ENCODE measurements at regions not wholly inside any gene's neighbourhood (a gene's known extent, or its start where the extent isn't known, plus 50 kb on each side); places are given as distances from the start of the nearest gene placed in this dataset.
"Not testable (repeated sequence)": the region's sequence is repeated elsewhere in the genome, so short reads cannot be mapped to it uniquely, and the experiment has no call there.

DNA sequence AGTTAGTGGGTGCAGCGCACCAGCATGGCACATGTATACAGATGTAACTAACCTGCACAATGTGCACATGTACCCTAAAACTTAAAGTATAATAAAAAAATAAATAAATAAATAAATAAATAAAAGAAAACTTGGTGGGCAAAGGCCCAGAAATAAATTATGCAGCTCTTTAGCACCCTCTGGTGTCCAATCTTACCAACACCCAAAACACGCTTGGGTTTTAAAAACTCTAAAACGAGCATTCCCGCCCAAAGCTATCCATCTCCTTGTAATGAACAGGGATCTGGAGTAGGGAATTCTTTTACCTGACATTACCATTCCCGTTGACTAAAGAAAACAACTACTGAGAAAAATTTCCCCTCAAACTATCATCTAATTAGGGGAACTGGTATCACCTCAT lies 2005.9 kb upstream of the CELF4 start:
- Histone ChIP-seq H3K36me3 (no peaks in the 10 kb centered on the region), H3K4me1 (peaks cover 0 to 9% (median 4%) of the 10 kb centered on the region in 4 donors), H3K9me3 (no peaks in the 10 kb centered on the region), H3K27ac (no peak overlapping the region), H3K27me3 (no peaks in the 10 kb centered on the region), H3K4me3 (no peak overlapping the region)
- no peak for DNase-seq
- WGBS, 2 donors: 84 to 93% methylated on average over 5 of the region's 5 CpGs
- no peak for TF ChIP-seq EP300 (IDR thresholded peaks at IDR 0.05)
- TF ChIP-seq, protein P1, sequence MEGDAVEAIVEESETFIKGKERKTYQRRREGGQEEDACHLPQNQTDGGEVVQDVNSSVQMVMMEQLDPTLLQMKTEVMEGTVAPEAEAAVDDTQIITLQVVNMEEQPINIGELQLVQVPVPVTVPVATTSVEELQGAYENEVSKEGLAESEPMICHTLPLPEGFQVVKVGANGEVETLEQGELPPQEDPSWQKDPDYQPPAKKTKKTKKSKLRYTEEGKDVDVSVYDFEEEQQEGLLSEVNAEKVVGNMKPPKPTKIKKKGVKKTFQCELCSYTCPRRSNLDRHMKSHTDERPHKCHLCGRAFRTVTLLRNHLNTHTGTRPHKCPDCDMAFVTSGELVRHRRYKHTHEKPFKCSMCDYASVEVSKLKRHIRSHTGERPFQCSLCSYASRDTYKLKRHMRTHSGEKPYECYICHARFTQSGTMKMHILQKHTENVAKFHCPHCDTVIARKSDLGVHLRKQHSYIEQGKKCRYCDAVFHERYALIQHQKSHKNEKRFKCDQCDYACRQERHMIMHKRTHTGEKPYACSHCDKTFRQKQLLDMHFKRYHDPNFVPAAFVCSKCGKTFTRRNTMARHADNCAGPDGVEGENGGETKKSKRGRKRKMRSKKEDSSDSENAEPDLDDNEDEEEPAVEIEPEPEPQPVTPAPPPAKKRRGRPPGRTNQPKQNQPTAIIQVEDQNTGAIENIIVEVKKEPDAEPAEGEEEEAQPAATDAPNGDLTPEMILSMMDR (IDR thresholded peaks at IDR 0.05): peak in 1 of 4 experiments; percentile 24
- intact Hi-C loops (cut with DNase I): no loop called here

DNA sequence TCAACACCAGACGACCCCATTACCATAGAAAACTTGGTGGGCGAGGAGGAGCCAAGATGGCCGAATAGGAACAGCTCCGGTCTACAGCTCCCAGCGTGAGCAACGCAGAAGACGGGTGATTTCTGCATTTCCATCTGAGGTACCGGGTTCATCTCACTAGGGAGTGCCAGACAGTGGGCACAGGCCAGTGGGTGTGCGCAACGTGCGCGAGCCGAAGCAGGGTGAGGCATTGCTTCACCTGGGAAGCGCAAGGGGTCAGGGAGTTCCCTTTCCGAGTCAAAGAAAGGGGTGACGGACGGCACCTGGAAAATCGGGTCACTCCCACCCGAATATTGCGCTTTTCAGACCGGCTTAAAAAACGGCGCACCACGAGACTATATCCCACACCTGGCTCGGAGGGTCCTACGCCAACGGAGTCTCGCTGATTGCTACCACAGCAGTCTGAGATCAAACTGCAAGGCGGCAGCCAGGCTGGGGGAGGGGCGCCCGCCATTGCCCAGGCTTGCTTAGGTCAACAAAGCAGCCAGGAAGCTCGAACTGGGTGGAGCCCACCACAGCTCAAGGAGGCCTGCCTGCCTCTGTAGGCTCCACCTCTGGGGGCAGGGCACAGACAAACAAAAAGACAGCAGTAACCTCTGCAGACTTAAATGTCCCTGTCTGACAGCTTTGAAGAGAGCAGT lies 2000.1 kb upstream of the CELF4 start:
- 88 to 94% methylated on average over 28 to 32 of the region's 32 CpGs for WGBS, 2 donors
- H3K9me3 ChIP-seq; H3K36me3 ChIP-seq; H3K27me3 ChIP-seq; intact Hi-C loops (cut with DNase I); H3K27ac ChIP-seq; H3K4me3 ChIP-seq; DNase-seq; H3K4me1 ChIP-seq: not testable (repeated sequence)

DNA sequence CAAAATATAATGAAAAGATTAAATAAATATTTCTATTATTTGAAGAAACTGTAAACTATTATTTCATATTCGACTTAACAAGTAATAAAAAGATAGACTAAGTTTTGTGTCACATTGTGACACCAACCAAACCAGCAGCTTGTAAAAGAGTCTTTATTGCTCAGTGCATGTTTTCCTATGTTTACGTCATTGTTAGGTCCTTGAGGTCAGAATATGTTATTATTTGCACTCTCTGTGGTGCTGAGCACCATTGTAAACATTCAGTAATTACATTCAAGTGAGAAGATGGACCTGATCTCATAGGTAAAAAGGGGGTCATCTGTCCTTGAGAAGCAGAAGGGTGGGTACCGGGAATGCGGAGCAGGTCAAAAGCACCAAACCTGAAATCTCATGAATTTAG lies 1999.1 kb upstream of the CELF4 start:
- DNase-seq: no peak
- no peak for TF ChIP-seq EP300 (IDR thresholded peaks at IDR 0.05)
- TF ChIP-seq, protein P1 (IDR thresholded peaks at IDR 0.05): no peak
- TF ChIP-seq POLR2A (IDR thresholded peaks at IDR 0.05): no peak
- TF ChIP-seq POLR2AphosphoS5 (IDR thresholded peaks at IDR 0.05): no peak
- H3K9me3 ChIP-seq: no peaks in the 10 kb centered on the region
- no peak overlapping the region for H3K4me3 ChIP-seq
- WGBS, 2 donors: 76 to 87% methylated on average over 4 of the region's 4 CpGs
- intact Hi-C loops (cut with DNase I): no loop called here
- H3K27ac ChIP-seq: no peak overlapping the region
- H3K4me1 ChIP-seq: no peaks in the 10 kb centered on the region
- no peaks in the 10 kb centered on the region for H3K27me3 ChIP-seq
- H3K36me3 ChIP-seq: no peaks in the 10 kb centered on the region

DNA sequence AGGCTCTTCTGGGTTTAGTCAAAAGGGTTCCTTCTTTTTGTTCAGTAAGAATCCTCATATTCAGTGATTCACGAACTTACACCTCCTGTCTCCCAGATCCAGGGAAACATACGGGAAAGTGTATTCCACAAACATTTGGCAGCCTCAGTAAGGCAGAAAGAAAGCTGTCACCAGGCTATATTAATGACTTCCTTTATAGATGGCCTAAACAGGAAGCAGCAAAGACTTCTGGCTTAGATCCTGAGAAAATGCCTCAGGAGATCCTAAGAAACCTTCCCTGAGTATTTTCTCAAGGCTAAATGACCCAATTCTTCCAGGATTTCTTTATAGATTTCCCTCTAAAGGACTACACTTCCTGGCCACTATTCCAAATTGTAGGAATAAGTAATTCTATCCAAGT lies 1995.5 kb upstream of the CELF4 start:
- Histone ChIP-seq H3K27ac (no peak overlapping the region), H3K4me3 (no peak overlapping the region), H3K36me3 (no peaks in the 10 kb centered on the region), H3K4me1 (no peaks in the 10 kb centered on the region), H3K9me3 (no peaks in the 10 kb centered on the region), H3K27me3 (no peaks in the 10 kb centered on the region)
- intact Hi-C loops (cut with DNase I): no loop called here
- 75 to 78% methylated on average over 2 of the region's 2 CpGs for WGBS, 2 donors
- no peak for DNase-seq
- TF ChIP-seq EP300 (IDR thresholded peaks at IDR 0.05) (no peak), POLR2AphosphoS5 (IDR thresholded peaks at IDR 0.05) (no peak), POLR2A (IDR thresholded peaks at IDR 0.05) (no peak)
- TF ChIP-seq, protein P1 (IDR thresholded peaks at IDR 0.05): no peak

DNA sequence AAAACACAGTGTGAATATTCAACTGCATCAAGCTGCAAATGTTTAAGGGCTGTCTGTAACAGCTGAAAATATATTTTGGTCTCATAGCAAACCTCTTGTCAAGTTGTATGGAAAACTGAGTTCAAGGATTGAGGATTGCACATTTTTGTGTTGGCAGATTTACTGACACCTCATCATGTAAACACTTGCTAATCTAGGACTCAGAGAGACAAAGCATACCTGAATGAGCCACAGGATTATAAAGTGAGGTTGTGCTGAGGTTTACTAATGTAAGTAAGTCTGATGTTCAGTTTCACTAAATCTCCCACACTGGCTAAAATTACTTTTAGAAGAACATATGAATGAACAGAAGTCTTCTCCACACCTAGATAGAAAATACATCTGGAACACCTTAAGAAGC lies 1993.1 kb upstream of the CELF4 start:
- TF ChIP-seq EP300 (IDR thresholded peaks at IDR 0.05) (no peak), POLR2AphosphoS5 (IDR thresholded peaks at IDR 0.05) (no peak), POLR2A (IDR thresholded peaks at IDR 0.05) (no peak)
- TF ChIP-seq, protein P1 (IDR thresholded peaks at IDR 0.05): no peak
- Histone ChIP-seq H3K4me1 (no peaks in the 10 kb centered on the region), H3K27me3 (no peaks in the 10 kb centered on the region), H3K36me3 (no peaks in the 10 kb centered on the region), H3K27ac (no peak overlapping the region), H3K9me3 (no peaks in the 10 kb centered on the region), H3K4me3 (no peak overlapping the region)
- intact Hi-C loops (cut with DNase I): no loop called here
- no peak for DNase-seq

Data from sigmoid colon (tissue), 6 donors.